ENCODE measurements at regions not wholly inside any gene's neighbourhood (a gene's known extent, or its start where the extent isn't known, plus 50 kb on each side); places are given as distances from the start of the nearest gene placed in this dataset.
A peak's percentile ranks its signal among the peaks of the same experiment; 100 is the strongest.
"Not testable (repeated sequence)": the region's sequence is repeated elsewhere in the genome, so short reads cannot be mapped to it uniquely, and the experiment has no call there.

DNA sequence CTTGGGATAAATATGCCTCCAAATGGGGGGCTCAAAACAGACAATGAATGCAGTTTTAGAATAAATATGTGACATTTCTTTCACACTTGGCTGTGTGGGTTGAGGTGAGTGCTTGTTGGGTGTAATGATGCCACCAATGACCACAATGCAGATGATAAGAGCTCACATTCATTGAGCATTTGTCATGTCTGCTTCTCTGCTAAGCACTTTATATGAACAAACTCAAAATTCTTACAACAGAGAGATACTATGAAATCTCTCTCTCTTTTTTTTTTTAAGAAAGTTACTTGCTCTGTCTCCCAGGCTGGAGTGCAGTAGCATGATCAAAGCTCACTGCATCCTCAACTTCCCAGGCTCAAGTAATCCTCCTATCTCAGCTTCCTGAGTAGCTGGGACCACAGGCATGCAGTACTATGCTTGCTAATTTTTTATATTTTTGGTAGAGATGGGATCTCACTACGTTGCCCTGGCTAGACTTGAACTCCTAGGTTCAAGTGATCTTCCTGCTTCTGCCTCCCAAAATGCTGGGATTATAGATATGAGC, 185.4 kb downstream of the JCAD start:
- ATAC-seq (no peak), DNase-seq (no peak)
- Mint-ChIP-seq H3K36me3 (no peaks in the 10 kb centered on the region), H3K27me3 (peaks cover 3 to 35% (median 21%) of the 10 kb centered on the region in 5 donors), H3K9me3 (peaks cover 0 to 14% (median 0%) of the 10 kb centered on the region in 9 donors), H3K4me1 (peaks cover 0 to 2% (median 0%) of the 10 kb centered on the region in 4 donors), H3K27ac (no peak overlapping the region), H3K4me3 (no peak overlapping the region)
- POLR2A ChIA-PET, result no interaction called here

DNA sequence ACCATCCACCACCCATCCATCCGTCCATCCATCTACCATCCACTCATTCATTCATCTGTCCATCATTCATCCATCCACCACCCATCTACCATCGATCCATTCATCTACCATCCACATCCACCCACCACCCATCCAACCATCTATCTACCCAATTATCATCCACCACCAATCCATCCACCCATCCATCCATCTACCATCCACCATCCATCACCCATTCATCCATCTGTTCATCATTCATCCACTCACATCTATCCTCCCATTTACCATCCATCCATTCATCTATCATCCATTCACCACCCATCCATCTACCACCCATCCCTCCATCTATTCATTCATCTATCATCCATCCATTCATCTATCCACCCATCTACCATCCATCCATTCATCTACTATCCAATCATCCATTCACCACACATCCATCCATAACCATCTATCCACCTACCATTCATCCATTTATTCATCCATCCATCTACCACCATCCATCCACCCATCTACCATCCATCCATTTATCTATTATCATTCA, 188.8 kb downstream of the JCAD start:
- no peaks in the 10 kb centered on the region for H3K36me3 Mint-ChIP-seq
- peaks cover 0 to 4% (median under 1%) of the 10 kb centered on the region in 5 donors for H3K27me3 Mint-ChIP-seq
- peaks cover 0 to 14% (median 0%) of the 10 kb centered on the region in 9 donors for H3K9me3 Mint-ChIP-seq
- peaks cover 0 to 2% (median 0%) of the 10 kb centered on the region in 4 donors for H3K4me1 Mint-ChIP-seq
- POLR2A ChIA-PET, result no interaction called here
- DNase-seq (no peak), ATAC-seq (no peak)
- H3K4me3 Mint-ChIP-seq, result no peak overlapping the region
- no peak overlapping the region for H3K27ac Mint-ChIP-seq

DNA sequence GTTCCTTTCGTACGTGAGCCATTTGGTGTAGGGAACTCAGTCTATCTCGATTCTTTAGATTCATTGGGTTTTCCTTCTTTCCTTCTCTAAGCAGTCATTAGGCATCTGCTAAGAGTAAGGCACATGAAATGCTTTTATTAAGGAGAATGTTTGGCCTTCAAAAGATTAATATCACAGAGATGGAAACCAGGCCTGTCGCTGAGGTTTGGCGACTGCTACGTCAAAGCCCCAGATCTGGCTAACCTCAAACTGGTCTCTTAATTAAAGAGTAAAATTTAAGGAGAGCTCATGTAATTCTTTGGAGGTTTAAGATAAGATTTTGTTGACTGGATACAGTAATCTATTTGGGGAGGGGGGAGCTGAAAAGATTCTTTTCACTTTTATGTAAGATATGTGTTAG, 189.8 kb downstream of the JCAD start:
- no peak overlapping the region for H3K27ac Mint-ChIP-seq
- H3K4me1 Mint-ChIP-seq, result peaks cover 0 to 2% (median 0%) of the 10 kb centered on the region in 4 donors
- H3K4me3 Mint-ChIP-seq, result no peak overlapping the region
- ATAC-seq (no peak), DNase-seq (no peak)
- no peaks in the 10 kb centered on the region for H3K36me3 Mint-ChIP-seq
- POLR2A ChIA-PET, result no interaction called here
- peaks cover 0 to 14% (median 0%) of the 10 kb centered on the region in 9 donors for H3K9me3 Mint-ChIP-seq
- H3K27me3 Mint-ChIP-seq, result peaks cover 0 to 2% (median 0%) of the 10 kb centered on the region in 5 donors

DNA sequence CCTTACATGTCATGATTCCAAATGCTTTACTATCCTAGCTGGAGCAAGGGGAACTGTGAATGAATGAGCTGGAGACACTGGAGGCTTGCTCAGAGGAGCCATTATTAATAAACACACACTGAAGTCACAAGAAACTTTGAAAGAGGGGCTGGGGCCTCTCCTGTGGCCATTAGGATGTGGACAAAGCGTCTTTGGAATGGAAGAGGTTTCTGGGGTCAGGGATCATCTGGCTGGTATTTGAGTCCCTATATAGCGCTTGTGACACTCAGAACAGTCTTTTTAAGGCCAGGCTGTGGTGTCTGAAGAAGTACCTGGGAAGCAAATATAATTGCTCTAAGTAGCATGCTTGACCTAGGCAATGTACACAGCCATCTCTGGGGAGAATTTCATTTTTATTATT, 193.0 kb downstream of the JCAD start:
- no peak overlapping the region for H3K4me3 Mint-ChIP-seq
- no peak overlapping the region for H3K27ac Mint-ChIP-seq
- no peaks in the 10 kb centered on the region for H3K36me3 Mint-ChIP-seq
- ATAC-seq (no peak), DNase-seq (no peak)
- POLR2A ChIA-PET, result no interaction called here
- H3K27me3 Mint-ChIP-seq, result peaks cover 0 to 5% (median 0%) of the 10 kb centered on the region in 5 donors
- peaks cover 0 to 2% (median 0%) of the 10 kb centered on the region in 4 donors for H3K4me1 Mint-ChIP-seq
- peaks cover 0 to 14% (median 0%) of the 10 kb centered on the region in 9 donors for H3K9me3 Mint-ChIP-seq

DNA sequence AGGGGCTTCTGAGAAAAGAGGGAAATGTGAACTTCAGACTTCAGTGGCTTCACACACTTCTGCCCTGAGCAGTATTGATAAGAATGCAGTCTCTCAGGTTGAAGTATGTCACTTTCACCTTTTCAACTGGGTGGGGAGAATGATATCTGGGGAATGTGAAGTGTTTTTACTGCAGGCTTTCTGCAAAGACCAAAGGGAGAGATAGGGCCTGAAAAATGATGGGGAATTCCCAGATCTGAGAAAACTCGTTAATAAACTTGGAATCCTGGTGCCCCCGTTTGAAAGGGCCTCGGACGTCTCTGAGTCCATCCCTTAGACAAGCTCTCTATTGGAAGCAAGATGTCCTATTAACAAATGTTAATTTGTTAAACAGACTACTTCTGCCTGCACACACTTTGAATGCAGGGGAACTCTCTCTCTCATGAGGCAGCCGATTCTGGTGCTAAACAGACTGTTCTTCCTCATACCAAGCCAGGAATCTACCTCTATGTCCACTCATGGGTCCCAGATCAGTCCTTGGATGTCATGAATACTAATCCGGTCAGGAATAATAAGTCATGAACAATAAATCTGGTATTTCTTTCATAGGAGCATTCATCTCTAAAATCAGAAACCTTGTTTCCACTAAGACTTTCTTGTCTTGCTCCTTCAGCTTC, 193.6 kb downstream of the JCAD start:
- H3K36me3 Mint-ChIP-seq, result no peaks in the 10 kb centered on the region
- POLR2A ChIA-PET, result no interaction called here
- no peak for ATAC-seq

DNA sequence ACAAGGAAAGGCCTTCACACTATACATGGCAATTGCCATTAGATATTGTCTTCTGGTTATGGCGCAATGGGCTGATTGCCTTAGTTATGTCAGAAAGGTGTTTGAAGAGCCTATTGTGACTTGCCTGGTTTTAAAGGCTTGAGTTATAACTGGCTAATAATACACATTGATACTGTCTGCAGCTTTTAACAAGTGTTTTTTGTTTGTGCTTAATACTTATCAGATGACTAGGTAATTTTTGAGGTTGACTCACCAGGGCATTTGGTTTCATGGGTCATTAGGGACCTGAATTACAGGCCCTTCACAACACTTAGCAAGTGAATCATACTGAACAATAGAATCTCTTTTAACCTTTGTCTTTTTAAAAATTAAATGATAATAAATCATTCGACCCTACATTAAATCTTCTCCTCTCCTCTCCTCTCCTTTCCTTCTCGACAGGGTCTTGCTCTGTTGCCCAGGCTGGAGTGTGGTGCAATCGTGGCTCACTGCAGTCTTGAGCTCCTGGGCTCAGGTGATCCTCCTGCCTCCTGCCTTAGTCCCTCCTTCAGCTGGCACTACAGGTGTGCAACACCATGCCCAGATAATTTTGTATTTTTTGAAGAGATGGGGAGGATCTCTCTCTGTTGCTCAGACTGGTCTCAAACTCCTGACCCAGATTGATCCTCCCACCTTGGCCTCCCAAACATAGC, 196.3 kb downstream of the JCAD start:
- peaks cover 0 to 12% (median 0%) of the 10 kb centered on the region in 5 donors for H3K27me3 Mint-ChIP-seq
- H3K36me3 Mint-ChIP-seq, result no peaks in the 10 kb centered on the region
- ATAC-seq, result no peak
- H3K9me3 Mint-ChIP-seq, result no peaks in the 10 kb centered on the region
- no peak overlapping the region for H3K27ac Mint-ChIP-seq
- no peak for DNase-seq
- POLR2A ChIA-PET, result no interaction called here
- H3K4me1 Mint-ChIP-seq, result peaks cover 0 to 3% (median 0%) of the 10 kb centered on the region in 4 donors
- H3K4me3 Mint-ChIP-seq, result peak overlapping the region in 1 of 10 donors; percentile 57

More for the DNA sequence above, 193.6 kb downstream of the JCAD start:
- Mint-ChIP-seq H3K4me3 (no peak overlapping the region), H3K27me3 (peaks cover 0 to 8% (median 0%) of the 10 kb centered on the region in 5 donors), H3K4me1 (peaks cover 0 to 2% (median 0%) of the 10 kb centered on the region in 4 donors), H3K27ac (no peak overlapping the region), H3K9me3 (peaks cover 0 to 9% (median 0%) of the 10 kb centered on the region in 9 donors)
- DNase-seq, result no peak

DNA sequence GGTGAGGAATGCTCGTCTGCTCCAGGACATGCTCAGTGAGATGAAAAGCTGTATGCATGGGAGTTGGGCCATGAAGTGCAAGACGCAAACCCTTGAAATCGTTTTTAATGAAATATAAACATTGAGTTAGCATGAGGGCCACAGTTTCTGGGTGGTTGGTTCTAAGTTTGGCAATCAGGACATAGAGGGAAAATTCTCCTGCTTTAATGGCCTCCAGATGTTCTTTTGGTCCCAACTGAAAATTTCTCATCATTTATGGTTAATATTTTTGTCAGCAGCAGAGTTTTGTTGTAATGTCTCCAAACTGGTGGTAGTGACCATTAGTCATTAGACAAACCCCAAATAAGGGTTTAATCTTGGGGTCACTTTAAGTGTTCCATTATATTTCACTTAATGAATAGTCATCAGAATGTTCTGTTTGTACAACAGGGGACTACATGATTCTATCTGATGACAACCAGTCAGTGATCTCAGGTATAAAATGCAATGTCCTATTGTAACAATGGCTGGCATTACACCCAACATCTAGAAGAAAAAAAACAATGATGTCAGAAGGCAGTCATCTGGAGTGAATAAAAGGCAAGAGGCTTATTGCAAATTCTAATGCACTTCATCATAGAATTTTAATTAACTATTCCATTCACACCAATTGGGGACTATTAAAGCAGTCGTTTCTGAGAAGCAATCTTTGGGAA, 197.4 kb downstream of the JCAD start:
- H3K9me3 Mint-ChIP-seq, result no peaks in the 10 kb centered on the region
- POLR2A ChIA-PET, result no interaction called here
- no peak overlapping the region for H3K4me3 Mint-ChIP-seq
- no peak overlapping the region for H3K27ac Mint-ChIP-seq
- H3K36me3 Mint-ChIP-seq, result no peaks in the 10 kb centered on the region
- H3K4me1 Mint-ChIP-seq, result peaks cover 0 to 4% (median 0%) of the 10 kb centered on the region in 4 donors
- no peak for DNase-seq
- peaks cover 0 to 13% (median 0%) of the 10 kb centered on the region in 5 donors for H3K27me3 Mint-ChIP-seq
- ATAC-seq, result no peak

DNA sequence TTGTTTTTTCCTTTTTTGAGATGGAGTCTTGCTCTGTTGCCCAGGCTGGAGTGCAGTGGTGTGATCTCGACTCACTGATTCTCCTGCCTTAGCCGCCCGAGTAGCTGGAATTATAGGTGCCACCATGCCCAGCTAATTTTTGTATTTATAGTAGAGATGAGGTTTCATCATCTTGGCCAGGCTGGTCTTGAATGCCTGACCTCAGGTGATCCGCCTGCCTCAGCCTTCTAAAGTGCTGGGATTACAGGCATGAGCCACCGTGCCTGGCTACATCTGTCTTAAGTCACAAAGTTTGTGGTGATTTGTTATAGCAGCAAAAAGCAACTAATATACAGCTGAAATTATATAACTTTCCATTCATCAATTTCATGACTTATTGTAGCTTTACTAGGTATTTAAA, 198.2 kb downstream of the JCAD start:
- ATAC-seq, H3K9me3 Mint-ChIP-seq, H3K4me3 Mint-ChIP-seq, H3K4me1 Mint-ChIP-seq, H3K36me3 Mint-ChIP-seq, H3K27ac Mint-ChIP-seq, POLR2A ChIA-PET, DNase-seq: not testable (repeated sequence)
- peaks cover 0 to 13% (median 0%) of the 10 kb centered on the region in 5 donors for H3K27me3 Mint-ChIP-seq

DNA sequence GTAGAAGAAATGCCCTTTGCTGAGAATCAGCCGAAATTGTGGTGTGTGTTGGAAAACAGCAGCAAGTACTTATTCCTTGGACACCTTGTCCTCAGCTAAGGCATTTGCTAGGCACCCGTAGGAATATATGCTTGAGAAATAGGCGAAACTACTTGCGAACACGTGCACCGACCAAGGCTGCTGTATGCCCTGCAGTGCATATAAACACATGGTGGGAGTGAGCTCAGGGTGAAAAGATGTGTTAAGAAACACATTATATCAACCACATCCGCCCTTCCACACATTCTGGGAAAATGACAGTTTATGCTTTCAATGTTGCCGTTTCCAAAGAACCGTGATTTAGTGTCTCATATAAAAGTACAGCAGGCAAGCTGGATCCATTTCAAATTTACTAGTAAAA, 199.2 kb downstream of the JCAD start:
- Mint-ChIP-seq H3K27ac (no peak overlapping the region), H3K36me3 (no peaks in the 10 kb centered on the region), H3K4me1 (peaks cover 0 to 4% (median 0%) of the 10 kb centered on the region in 4 donors), H3K4me3 (no peak overlapping the region), H3K9me3 (no peaks in the 10 kb centered on the region), H3K27me3 (peaks cover 0 to 13% (median 0%) of the 10 kb centered on the region in 5 donors)
- ATAC-seq (no peak), DNase-seq (no peak)
- POLR2A ChIA-PET, result no interaction called here

DNA sequence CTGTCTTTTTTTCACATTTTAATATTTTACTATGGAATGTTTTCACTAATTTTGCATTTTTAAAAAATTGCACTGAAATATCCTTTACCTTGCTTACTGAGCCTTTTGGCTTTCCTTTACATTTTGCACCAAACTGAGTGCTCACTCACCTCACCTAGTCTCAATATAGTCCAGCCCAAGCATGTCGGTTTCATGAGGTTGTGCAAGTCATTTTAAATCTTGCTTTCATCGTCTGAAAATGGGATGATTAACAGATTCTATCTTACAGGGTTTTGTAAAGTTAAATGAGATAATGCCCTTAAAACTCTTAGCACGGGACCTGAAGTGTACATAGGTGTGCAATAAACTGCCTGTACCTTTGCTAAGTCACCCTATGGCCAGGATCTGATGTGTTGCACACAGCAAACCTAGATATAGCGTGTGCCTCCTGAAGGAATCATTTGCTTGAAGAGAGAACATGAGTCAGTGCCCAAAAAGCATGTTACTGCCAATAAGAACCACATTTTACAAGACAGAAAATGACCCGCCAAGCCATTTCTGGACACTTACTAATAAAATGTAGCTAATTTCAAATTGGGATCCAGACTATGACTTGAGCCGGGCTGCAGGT, 199.8 kb downstream of the JCAD start:
- no peak for ATAC-seq
- no peaks in the 10 kb centered on the region for H3K36me3 Mint-ChIP-seq
- H3K9me3 Mint-ChIP-seq, result no peaks in the 10 kb centered on the region
- POLR2A ChIA-PET, result no interaction called here
- DNase-seq, result no peak
- H3K4me1 Mint-ChIP-seq, result peaks cover 0 to 4% (median 0%) of the 10 kb centered on the region in 4 donors
- peaks cover 0 to 13% (median 0%) of the 10 kb centered on the region in 5 donors for H3K27me3 Mint-ChIP-seq
- no peak overlapping the region for H3K4me3 Mint-ChIP-seq
- H3K27ac Mint-ChIP-seq, result no peak overlapping the region

DNA sequence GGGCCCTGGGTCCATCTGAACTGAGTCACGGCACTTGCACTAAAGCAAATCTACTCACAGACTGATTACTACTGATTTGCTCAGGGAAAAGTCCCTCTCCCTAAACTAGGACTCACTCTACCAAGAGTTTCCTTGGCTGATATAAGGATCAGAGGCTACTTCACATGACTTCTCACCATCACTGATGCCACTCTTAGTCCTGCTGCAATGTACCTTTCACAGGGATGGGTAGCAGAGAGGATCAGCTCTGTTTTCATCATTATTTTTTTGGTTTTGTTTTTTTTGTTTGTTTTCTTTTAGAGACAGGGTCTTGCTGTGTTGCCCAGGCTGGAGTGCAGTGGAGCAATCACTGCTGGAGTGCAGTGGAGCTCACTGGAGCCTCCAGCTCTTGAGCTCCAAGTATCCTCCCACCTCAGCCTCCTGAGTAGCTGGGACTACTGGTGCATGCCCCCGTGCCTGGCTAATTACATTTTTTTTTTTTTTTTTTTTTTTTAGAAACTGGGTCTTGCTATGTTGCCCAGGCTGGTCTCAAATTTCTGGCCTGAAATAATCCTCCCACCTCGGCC, 200.6 kb downstream of the JCAD start:
- DNase-seq (no peak), ATAC-seq (no peak)
- H3K27me3 Mint-ChIP-seq, result peaks cover 0 to 13% (median 0%) of the 10 kb centered on the region in 5 donors
- H3K36me3 Mint-ChIP-seq, result no peaks in the 10 kb centered on the region
- no peak overlapping the region for H3K27ac Mint-ChIP-seq
- no peaks in the 10 kb centered on the region for H3K9me3 Mint-ChIP-seq
- H3K4me3 Mint-ChIP-seq, result no peak overlapping the region
- H3K4me1 Mint-ChIP-seq, result peaks cover 0 to 4% (median 0%) of the 10 kb centered on the region in 4 donors
- POLR2A ChIA-PET, result no interaction called here
